Caki2 (cell line): ENCODE measurements at regions not wholly inside any gene's neighbourhood (a gene's known extent, or its start where the extent isn't known, plus 50 kb on each side); places are given as distances from the start of the nearest gene placed in this dataset.

Source experiments
- DNase-seq: peaks from one replicate; pipeline ENCODE4 v3.0.0-alpha.2; 2015; ENCODE audit warnings: low read depth
- in situ Hi-C: cut with HindIII; loops from 2 replicates; pipeline ENCODE4 v1.10.0; 2016; ENCODE audit warnings: low sequenced_read_pairs, low pct_unique_long_range_greater_than_20kb, mixed read lengths

- in situ Hi-C loops: no loop called here
- DNase-seq: peak; percentile 96
These were observed 495.2 kb downstream of the PDGFC start for GRCh38 chr4:156476359-156476758.

DNA sequence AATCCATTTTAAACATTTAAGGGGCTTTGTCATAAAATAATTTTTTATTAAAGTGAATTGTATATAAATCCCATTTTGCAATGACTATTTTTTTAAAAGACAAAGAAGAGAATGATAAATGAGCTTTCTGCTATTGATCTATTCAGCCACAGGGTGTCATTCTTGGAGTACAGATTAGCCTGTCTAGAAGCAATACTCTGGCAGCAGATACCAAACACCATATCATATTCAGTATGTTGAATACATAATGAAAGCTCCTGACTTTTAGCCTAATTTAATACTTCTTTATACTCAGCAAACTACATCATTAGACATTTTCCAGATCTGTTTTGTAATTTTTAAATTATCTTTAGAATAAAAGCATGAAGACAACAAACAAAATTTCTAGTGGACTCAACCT is 496.3 kb downstream of the PDGFC start:
- in situ Hi-C loops: no loop called here
- peak; percentile 49 for DNase-seq

GRCh38 chr4:156473151-156473550 is 498.4 kb downstream of the PDGFC start:
- DNase-seq: no peak
- in situ Hi-C loops: no loop called here

DNA sequence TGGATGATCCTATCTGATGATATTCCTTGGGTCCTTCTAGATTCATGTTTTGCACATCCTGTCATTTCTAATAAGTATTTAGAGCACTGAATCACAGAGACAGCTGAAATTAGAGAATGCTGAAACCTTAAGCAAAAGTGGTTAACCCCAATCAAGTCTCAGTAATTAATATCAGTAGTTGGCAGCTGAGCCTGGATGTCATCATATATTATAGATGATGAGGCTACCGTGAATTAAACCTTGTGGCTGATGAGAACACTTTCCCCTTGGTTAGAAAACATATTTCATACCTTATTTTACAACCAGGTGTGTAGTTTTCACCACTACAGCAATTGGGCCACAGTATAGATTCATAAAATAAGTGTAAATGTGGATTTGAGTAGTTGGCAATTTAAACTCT is 499.0 kb downstream of the PDGFC start:
- DNase-seq: no peak
- in situ Hi-C loops: no loop called here

- in situ Hi-C loops: no loop called here
- no peak for DNase-seq
These were observed 505.9 kb upstream of the CTSO start for GRCh38 chr4:156459584-156459983.

DNA sequence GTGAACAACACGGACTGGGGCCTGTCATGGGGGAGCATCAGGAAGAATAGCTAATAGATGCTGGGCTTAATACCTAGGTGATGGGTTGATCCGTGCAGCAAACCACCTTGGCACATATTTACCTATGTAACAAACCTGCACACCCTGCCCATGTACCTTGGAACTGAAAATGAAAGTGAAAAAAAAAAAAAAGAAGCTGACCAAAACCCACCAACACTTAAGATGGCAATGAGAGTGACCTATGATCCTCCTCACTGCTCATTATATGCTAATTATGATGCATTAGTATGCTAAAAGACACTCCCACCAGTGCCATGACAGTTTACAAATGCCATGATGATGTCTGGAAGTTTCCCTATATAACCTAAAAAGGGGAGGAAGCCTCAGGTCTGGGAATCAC is 503.2 kb upstream of the CTSO start:
- in situ Hi-C loops: no loop called here

GRCh38 chr4:156443488-156443887 is 489.8 kb upstream of the CTSO start:
- in situ Hi-C loops: no loop called here
- no peak for DNase-seq

More for the DNA sequence above, 503.2 kb upstream of the CTSO start:
- DNase-seq: no peak

DNA sequence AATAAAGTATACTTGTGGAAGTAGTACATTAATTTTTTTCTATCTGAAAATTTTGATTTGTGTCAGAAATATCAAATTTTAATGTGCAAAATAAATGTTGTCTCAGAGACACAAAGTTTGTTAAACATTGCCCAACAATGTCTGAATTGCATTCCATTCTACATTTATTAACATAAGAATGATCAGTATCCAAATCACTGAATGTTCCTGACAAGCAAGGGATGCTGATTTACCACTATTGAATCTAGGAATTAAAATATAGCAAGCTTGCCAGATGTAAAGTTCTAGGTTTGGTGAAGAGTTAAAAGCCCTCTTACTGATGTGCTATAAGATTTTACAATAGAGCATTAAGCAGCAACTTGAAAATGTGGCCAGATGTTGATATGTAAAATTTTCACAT is 489.2 kb upstream of the CTSO start:
- no peak for DNase-seq
- in situ Hi-C loops: no loop called here

- no peak for DNase-seq
- in situ Hi-C loops: no loop called here
These were observed 486.0 kb upstream of the CTSO start for GRCh38 chr4:156439576-156440200.

DNA sequence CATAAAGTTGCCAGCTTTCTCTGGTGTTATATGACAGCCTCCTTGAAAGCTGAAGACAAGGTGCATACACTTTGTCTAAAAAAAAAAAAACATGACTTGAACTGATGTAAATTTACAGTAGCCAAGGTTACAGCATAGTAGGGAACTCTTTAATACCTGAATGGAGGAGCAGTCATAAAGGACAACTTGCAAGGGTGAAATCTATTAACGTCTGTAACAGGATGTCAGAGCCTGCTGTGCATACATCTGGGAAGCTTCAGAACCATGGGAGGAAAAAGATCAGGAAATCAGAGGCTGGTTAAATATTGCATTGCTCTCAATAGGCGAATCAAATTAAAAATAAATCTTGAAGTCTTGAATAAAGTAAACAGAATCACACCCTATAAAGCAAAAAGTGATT is 484.0 kb upstream of the CTSO start:
- DNase-seq: no peak
- in situ Hi-C loops: no loop called here

- in situ Hi-C loops: no loop called here
- no peak for DNase-seq
These were observed 468.9 kb upstream of the CTSO start for GRCh38 chr4:156422576-156422975.

DNA sequence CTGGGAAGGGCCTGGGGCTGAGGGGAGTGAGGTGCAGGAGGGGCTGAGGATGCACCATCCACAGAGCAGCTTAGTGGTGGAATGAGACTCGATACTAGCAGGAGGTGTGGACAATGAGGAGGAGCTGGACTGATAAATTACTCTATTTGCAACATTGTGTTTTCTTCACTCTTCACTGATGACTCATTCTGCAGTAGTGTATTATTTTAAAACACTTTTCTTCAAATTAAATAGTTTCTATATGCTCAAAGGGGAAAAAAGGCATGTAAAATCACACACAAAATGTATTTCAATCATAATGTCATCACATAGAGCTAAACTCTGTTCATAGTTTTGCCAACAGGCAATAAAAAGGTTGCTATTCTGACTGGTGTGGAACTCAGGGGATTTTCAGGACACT is 467.0 kb upstream of the CTSO start:
- no peak for DNase-seq
- in situ Hi-C loops: no loop called here

DNA sequence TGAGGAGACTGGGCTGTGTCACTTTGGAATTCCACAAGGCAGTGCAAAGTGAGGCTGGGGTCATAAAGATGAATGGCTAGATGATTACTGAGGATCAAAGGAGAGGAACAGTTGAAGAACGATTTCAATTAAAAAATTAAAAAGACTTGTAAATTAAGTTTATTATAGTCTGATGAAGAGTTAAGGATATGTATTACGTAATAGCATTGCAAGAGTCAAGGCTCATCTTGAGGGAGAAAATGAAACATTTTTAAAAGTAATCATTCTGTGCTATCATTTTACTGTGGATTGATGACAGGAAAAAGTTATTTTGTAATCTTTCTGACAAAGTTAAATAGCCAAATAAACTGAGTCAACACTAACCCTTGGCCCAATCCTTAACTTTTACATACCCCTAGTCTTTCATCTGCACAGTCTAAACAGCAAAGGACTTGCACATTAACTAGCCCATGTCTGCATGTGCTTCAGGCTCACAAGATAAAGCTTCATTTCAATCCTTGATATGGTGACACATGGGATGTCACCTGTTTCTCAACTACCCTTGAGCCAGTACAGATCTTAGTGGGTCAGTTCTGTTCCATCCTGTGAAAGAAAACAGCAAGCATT is 465.5 kb upstream of the CTSO start:
- no peak for DNase-seq
- in situ Hi-C loops: no loop called here

DNA sequence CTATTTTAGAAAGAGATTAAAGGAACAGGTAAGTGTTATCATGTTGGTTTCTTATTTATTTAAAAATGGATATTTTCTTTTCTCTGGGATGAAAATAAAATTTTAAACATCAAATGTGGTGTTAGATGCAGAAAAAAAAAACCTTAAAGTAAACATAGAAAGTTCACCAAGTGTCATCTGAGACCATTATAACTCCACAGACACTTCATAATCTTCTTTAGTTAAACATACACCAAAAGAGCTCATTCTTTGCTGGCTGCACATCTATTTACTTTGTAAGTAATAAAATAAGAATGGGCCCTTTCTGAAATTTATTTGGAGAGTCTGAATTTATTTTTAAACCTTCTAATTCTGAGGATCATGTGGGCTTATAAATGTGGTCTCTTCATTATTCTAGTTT is 460.7 kb upstream of the CTSO start:
- DNase-seq: no peak
- in situ Hi-C loops: no loop called here

GRCh38 chr4:156413239-156414135 is 459.8 kb upstream of the CTSO start:
- DNase-seq: no peak
- in situ Hi-C loops: no loop called here

DNA sequence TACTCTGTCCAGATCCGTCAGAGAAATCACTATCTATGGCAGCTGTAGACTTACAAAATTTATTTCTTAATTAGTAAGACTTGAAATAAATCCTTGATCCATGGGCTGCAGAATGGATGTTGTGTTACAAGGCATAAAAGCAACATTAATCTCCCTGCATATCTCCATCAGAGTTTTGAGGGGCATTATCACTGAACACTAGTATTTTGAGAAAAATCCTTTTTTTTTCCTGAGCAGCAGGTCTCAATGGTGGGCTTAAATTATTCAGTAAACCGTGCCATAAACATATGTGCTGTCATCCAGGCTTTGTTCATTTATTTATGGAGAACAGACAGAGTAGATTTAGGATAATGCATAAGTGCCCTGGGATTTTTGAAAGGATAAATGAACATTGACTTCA is 457.9 kb upstream of the CTSO start:
- in situ Hi-C loops: no loop called here

DNA sequence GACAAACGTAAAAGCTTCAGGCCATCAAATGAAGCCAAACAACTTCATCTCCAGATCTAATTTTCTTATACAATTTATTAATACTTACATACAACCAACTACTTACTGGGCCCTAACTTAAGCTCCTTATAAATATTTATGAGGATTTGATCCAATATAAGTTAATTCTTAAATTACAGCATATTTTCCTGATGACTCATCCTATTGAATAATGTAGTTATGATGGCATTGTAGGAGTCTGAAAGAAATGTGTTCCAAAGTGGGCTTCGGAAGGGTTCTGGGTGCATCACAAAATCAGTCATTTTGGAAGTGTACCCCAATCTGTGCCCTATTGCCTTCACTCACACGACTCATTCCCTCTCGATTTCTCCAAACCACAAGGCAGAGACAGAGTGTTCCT is 455.1 kb upstream of the CTSO start:
- no peak for DNase-seq
- in situ Hi-C loops: no loop called here

More for the DNA sequence above, 457.9 kb upstream of the CTSO start:
- DNase-seq: no peak

DNA sequence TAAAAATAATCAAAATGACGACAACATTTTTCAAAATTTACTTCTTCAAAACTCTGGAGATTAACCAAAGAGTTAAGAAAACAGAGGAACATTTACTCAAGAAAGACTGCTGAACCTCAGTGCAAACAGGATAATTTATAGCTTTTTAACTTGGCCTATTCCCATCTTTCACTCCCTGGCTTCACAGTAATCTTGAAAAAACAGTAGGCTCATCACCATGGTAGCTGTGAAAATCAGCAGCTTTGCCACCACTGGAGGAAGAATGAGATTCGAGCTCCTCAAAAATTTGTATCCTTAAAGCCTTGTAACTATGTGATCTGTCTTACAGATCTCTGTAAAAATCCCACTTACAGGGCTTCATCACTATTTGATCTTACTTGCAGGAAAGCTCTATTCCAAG is 447.7 kb upstream of the CTSO start:
- DNase-seq: no peak
- in situ Hi-C loops: no loop called here

DNA sequence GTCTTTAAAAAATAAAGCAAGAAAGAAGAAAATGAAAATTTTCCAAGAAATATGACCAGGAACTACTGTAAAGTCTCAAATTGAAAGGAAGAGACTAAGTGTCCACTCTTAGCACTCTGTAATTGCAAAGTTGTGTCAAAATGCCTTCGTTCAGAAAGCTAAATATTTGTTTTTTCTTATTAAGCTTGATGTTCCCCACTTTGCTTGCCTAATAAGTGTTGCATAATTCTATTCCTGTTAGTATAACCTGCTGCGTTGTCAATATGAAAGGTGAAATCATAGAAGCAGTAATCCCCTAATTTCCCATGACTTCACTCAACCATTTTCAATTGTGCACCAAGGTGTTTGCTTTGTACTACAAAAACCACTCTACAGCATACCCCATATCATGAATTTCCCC is 442.9 kb upstream of the CTSO start:
- no peak for DNase-seq
- in situ Hi-C loops: no loop called here

DNA sequence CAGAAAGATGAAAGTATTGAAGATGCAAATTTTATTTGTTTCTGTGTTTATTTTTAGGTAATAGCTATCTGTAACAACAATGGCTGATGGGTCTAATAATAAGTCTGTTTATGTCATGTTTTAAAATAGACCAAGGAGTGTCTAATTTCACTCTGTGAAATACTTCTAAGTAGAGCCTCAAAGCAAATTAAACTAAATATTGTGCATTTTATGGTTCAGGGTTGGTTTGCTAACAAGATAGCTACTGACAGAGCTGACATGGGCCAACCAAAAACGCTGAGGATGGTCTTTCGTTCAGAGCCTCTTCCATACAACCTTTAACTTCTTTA is 437.6 kb upstream of the CTSO start:
- in situ Hi-C loops: no loop called here
- no peak for DNase-seq
